ENCODE measurements at regions not wholly inside any gene's neighbourhood (a gene's known extent, or its start where the extent isn't known, plus 50 kb on each side); places are given as distances from the start of the nearest gene placed in this dataset.

DNA sequence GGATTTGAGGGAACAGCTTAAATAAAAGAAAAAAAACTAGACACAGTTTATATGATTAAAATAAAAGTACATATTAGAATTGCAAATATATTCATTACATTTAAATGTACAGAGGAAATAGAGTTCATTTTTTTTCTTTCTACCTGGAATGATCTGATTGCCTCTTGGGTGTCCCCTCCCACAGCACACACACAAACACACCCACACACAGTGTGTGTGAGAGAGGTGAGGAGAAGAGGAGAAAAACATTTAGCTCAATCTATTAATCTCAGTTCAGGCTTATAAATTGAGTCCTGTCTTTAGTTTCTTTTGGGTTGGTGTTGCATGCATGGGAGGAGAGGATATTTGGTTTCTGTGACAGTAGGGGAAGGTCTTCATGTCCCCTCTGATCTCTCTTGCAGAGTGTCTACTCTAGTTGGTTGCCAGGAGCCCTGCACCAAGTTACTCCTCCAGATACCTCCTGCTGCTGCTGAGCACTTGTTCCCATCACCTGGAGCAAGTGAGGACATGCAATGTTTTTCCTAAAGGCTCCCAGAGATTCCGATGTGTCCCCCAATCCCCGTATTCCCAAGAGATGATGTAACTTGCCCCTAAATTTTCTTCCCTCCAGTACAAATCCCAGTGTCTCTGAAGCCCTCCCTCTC is 50.8 kb upstream of the REG3A start:
- no peak for ATAC-seq
- no peak for DNase-seq
- intact Hi-C loops (cut with micrococcal nuclease): no loop called here

Measured in left ventricle myocardium superior (tissue), 1 donor.